Right hindlimb (tissue), 1 donor: ENCODE measurements at regions not wholly inside any gene's neighbourhood (a gene's known extent, or its start where the extent isn't known, plus 50 kb on each side); places are given as distances from the start of the nearest gene placed in this dataset.
A peak's percentile ranks its signal among the peaks of the same experiment; 100 is the strongest.
"Not testable (repeated sequence)": the region's sequence is repeated elsewhere in the genome, so short reads cannot be mapped to it uniquely, and the experiment has no call there.

Experiments used
- DNase-seq: peaks from one replicate; pipeline ENCODE4 v3.0.0-alpha.2; 2018

DNA sequence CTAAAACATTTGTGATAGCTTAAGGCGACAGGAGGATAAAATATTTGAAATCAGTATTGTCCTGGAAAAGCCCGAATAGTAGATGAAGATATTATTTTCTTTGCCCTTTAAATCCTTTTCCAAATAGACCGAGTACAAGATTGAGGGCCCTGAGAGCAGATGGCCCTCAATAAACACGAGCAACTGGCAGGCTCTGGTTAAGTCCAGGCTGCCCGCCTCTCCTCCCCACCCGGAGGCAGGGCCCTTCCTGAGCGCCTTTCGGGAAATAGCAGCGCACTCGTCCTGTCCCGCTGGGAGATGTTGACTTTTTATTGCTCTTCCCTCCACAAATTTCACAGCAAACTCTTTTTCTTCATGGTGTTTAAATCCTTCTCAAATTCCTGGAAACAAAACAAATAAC, 50.8 kb upstream of the MAX start:
- no peak for DNase-seq

DNA sequence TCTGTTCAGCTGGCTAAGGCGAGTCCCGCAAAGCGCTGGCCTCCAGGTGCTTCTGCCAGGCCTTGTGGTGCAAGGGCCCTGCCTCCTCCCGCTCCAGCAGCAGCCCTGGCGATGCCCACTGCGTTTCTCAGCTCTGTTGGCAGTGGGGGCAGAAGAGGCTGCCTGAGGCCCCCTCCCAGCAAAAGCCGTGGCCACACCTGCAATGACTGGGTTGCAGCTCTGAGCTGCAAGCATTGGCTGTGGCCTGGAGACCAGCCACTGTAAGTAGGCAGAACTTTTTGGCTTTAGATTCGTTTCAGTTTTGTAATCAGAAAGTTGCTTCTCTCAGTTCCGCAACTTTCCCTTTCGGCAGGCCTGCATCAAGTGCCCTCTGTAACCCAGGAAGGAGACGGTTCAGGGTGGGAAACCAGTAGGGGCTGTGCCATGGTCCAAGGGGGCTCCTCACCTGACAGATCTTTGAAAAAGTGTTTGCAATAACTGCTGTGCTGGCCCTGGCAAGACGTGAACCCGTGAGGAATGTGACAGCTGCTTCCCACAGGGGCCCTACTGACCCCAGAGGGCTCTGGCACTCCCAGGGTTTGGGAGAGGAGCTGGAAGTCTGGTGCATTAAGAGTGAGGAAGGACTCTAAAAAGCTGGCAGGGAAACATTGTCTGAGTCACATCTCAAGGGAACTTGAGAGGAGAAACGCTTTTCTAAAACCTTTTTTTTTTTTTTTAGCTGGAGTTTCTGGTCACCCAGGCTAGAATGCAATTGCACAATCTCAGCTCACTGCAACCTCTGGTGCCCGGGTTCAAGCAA, 54.5 kb upstream of the MAX start:
- peak; percentile 29 for DNase-seq

DNA sequence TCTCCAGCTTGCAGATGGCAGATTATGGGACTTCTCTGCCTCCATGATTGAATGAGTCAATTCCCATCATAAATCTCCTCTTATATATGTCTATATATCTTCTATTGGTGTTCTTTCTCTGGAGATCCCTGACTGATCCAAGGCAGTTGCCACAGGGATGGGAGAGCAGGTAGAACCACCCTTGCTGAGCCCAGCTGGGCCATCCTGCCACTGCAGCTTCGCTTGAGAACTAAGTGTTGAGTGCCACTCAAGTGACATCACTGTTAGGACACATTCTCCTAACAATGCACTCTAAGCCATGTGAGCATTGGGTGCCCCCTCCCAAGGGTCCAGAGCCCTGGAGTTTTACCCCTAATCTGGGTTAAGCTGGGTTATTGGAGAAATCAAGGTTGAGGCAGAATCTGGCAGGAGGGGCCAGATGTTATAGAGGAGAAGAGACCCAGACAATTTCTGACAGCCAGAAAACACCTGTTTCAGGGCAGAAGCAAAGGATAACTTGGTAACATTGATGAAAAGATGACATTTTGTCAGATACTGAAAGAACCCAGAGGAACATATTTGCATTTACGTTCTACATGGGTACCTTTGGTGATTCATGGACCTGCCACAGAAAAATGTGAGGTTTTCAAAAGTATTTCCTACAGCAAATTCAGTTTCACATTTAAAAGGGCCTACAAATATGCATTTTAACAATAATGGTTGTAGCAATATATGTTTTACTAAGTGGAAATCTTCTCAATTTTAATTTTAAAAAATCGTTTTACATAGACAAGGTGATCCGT, 57.2 kb upstream of the MAX start:
- no peak for DNase-seq

DNA sequence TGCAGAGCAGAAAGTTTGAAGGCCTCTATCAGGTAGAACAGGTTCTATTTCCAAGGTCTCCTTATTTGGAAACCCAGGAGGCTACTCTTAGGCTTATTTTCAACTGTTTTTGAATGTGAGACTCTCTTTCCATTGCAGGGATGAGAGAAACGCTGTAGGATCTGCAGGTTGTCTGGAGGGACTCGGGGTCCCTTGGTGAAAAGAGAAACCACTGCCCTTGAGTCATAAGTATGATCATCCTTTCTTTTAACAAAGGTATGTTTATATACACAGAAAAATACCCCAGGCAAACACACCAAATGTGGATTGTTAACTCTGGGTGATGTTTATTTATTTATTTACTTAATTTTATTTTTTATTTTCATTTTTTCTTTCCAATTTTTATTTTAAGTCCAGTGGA, 57.8 kb upstream of the MAX start:
- DNase-seq: no peak

DNA sequence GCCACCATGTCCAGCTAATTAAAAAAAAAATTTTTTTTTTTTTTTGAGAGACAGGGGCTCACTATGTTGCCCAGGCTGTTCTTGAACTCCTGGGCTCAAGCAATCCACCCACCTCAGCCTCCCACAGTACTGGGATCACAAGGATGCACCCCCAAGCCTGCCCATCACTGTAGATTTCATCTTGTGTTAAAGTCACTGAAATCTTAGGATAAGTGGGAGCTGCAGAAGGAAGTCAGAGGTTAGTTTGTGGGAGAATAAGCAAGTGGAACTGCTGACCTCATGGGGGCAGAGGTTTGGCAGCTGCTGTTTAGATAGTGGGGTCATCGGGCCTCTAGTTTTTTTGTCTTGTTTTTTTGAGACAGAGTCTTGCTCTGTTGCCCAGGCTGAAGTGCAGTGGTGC, 59.7 kb upstream of the MAX start:
- no peak for DNase-seq

DNA sequence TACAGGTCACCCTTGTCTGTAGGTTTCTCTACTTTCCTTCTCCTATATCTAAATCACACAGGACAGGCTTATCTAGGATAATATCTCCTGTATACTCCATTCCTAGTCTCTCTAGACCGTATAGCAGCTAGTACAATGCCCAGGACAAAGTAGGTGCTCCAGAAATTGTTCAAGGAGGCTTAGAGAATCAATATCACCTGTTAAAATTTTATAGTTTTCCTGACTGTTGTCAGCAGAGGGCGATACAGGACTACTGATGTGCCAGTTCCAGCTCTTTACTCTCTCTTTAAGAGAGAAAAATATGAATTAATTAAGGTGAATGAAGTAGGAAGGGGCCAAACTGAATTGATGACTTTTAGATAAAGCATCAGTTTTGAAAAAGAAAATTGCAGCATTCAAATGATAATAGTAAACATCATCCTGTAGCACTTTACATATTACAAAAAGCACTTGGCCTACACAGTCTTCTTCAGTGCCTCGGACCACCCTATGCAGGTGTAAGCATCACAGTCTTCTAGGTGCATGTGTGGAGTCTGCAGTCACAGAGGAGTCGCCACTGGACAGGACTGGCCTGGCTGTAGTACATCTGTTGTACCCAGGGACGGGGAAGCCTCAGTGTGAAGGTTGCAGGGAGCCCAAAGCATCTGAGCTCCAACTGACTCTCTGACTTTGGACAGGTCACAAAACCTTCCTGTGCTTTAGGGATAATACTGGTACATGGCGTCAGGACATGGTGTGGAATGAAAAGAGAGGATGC, 61.9 kb upstream of the MAX start:
- DNase-seq: no peak

DNA sequence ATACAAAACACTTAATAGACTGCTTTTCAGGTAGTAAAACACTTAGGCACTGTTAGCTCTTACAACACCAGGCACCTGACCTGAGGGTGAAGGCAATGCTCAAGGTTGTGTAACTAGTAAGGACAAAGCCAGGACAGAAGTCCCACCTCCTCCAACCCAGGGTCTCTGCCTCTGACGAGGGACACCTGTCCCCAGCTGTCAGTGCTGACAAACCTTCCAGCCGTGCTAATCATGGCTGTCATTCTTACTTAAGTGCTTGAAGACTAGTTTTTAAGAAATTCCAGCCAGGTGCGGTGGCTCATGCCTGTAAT, 62.5 kb upstream of the MAX start:
- DNase-seq: no peak

DNA sequence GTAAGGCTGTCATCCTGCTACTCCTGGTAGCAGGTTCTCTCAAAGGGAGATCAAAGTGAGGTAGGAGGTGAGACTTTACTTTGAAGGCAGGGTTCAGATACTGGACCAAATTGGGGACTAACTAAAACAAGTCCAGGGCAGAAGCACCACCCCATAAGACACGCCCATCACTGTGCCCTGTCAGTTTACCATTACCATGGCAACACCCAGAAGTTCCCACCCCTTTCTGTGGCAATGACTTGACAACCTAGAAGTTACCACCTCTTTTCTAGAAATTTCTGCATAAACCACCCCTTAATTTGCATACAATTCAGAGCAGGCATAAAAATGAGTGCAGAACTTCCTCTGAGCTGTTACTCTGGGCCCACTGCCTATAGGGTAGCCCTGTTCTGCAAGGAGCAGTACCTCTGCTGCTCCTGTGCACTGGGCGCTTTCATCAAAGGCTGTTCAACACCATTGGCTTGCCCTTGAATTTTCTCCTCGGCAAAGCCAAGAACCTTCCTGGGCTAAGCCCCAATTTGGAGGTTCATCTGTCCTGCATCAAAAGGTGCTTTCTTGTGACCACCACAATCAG, 64.8 kb upstream of the MAX start:
- no peak for DNase-seq

DNA sequence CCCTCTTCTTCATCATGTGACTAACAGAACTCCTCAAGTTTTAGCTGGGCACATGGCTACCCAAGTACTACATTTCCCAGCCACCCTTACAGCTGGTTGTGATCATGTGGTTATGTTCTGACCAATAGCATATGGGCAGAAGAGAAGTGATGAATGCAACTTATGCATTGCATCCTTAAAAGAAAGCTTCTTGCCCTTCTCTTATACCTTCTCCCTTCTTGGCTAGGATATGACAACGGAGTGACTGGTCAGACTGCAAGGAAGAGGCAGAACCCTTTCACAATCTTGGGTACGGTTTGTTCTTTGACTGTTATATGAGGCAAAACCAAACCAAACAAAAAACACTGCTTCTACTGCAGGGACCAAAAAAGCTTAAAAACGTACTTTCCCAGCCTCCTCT, 66.5 kb upstream of the MAX start:
- DNase-seq: no peak

DNA sequence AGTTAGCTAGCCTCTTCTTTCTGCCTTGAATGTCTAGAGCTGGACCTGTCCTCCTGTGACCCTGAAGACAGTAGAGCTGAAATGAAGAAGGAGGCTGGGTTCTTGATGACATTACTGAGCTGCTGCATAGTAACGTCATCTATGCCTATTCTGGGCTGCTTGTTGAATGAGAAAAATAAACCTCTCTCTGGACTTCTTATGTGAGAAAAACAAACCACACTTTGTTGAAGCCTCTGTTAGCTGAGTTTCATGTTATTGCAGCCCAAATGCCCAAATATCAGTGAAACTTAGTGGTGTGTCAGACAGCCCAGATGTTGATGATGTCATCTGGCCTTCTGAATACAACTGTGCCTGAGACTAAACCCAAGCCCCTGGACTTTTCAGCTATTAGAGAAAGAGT, 67.0 kb upstream of the MAX start:
- DNase-seq: no peak

DNA sequence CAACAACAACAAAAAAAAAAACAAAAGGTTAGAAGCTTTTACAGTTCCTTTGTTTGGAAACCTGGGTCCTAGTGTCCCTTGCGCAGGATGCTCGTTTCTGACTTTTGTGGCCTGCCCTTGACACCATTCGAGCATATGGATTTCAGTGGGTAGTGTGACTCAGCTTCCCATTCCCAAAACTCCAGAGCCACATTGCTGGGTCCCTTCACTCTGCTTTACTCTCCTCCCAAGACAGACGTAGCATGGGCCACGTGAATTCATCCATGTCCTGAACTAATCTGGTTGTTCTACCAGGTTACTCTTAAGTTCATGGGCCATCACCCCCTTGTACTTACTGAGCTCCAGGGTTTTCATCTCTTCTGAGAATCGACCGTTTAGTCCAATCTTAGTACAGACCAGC, 68.0 kb upstream of the MAX start:
- DNase-seq: no peak

DNA sequence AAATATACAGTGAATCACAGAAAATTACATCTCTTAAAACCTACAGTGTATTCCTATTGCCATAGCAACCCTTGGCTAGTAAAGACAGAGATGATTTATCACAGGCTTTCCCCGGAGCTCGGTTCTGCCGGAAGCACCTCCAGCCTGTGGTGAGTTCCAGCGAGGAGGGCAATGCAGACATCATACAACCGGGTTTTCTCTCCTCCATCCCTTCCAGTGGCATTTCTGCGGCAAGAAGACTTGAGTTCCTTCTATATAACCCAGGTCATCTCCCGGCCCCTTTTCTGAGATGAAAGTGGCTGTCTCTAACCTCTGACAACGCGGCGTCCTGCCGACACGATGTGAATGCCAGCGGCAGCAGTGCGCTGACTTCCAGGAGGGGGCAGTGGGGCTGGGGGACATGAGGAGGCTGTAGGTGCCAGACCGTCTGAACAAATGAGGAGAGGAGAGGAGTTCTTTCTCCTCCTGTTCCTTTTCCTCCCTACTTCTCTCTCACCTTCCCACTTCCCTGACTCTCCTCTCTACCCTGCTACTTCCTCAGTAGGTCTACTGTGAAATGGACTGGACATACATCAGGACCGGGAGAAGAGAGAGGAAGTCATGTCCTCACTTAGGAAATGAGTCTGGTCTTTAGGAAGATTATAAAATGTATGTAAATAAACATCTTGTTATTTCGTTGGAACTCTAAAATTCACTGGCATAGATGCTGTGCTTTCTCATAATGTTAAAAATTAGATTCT, 68.6 kb upstream of the MAX start:
- DNase-seq: peak; percentile 66

DNA sequence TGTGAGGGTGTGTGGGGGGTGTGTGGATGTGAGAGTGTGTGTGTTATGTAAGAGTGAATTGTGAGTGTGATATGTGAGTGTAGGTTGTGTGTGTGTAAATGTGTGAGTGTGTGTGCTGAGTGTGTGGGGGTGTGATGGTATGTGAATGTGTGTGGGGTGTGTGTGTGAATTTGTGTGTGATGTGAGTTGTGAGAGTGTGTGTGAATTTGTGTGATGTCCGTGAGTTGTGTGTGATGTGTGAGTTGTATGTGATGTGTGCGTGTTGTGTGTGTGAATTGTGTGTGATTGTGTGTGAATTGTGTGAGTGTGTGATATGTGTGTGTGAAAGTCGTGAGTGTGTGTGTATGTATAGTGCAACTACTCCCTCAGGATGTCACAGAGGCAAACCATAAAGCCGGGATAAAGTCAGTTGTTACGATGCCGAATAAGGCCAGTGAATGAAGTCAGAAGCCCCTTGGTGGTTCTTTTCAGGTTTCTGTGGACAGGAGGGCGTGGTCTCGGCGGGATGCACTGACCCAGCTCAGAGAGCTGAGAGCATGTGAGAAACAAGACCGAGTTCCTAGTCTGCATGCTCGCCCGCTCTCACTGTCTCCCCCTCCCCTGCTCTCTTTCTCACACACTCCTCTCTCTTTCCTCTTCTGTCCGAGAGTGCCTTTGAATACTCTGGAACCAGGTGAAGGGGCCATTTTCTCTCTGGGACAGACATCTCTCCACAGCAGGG, 71.8 kb upstream of the MAX start:
- DNase-seq: no peak

DNA sequence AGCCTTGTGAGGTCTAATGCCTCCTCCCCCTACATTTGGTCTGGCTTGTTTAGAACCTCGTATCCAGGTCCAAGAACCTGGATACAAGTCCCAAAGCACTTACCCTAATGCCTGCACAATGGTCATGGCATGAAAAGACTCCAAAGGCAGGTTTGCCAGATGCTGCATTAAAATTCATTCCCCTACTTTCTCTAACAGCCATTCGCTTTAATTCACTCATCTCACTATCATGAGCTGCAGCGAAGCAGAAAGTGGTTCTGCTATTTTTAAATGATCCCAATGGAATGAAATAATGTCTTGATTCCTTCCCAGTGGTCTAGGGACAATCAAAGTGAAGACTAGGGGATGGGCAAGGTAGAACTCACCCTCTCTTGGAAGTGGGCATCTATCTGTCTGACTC, 72.5 kb upstream of the MAX start:
- no peak for DNase-seq

DNA sequence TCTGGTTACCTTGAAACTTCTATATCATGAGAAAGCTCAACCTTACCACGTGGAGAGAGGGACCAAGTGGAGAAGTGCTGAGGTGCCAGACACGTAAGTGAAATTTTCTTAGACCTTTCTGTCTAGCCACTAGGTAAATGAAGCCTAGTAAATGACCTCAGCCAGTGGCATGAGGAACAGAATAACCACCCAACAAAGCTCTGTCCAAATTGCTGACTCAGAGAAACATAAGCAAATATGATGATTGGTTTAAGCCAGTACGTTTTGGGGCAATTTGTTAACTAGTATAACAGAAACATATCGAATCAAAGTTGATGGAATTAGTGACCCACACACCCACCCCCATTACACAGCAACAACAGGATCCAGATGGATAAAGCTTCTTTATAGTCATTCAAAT, 75.2 kb upstream of the MAX start:
- no peak for DNase-seq

DNA sequence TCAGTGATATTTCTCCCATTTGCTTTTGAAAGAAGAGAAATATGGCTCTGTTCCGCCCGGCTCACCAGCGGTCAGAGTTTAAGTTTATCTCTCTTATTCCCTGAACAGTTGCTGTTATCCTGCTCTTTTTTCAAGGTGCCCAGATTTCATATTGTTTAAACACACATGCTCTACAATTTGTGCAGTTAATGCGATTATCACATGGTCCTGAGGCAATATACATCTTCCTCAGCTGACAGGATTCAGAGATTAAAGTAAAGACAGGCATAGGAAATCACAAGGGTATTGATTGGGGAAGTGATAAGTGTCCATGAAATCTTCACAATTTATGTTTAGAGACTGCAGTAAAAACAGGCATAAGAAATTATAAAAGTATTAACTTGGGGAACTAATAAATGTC, 76.9 kb upstream of the MAX start:
- not testable (repeated sequence) for DNase-seq

DNA sequence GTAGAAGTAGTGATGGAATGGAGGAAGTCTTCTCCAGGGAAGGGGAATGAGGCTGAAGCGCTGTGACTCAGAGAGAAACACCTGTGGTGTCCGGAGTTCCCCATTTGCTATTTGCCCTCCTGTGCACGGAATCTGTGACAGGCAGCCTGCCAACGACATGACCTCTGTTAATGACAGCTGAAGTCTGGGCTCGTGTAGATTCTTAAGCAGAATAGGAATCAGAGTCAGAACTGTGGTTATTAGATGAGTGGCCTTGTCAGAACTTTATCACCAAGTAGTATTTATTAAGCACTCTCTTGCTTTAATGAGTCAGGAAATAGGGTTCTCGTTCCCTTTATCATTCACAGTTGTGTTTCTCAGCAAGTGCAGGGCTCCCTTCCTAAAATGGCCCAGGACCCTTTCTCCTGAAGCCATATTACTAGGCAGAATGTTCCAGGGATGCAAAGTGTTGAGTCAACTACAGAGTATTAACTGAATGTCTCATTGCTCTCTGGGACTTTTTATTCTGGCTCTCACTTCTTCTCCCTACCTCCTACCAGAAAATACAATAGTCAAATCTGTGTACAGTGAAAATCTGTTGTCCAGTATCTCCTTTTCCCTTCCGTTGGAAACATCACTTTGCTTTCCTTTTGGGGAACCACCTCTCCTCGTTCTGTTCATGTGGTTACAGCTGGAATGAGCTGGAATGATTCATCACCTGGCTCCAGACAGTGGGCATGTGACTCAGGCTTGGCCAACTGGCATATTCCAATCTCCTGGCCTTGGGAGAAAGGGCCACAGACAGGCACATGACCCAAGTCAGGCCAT, 77.8 kb upstream of the MAX start:
- peak; percentile 37 for DNase-seq

DNA sequence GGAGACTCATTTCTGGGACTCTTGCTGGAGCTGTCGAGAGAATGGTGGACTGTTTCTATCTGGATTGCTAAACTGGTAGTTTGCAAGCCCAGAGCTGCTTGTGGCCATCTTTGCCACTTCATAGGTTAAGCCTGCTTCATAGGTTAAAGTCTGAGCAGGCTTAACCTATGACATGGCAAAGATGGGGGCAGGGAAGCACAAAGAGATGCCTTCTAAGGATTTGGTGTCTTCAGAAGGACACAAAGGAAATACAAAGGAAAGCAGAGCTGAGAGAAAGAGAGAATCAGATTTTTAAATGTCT, 78.4 kb upstream of the MAX start:
- no peak for DNase-seq

DNA sequence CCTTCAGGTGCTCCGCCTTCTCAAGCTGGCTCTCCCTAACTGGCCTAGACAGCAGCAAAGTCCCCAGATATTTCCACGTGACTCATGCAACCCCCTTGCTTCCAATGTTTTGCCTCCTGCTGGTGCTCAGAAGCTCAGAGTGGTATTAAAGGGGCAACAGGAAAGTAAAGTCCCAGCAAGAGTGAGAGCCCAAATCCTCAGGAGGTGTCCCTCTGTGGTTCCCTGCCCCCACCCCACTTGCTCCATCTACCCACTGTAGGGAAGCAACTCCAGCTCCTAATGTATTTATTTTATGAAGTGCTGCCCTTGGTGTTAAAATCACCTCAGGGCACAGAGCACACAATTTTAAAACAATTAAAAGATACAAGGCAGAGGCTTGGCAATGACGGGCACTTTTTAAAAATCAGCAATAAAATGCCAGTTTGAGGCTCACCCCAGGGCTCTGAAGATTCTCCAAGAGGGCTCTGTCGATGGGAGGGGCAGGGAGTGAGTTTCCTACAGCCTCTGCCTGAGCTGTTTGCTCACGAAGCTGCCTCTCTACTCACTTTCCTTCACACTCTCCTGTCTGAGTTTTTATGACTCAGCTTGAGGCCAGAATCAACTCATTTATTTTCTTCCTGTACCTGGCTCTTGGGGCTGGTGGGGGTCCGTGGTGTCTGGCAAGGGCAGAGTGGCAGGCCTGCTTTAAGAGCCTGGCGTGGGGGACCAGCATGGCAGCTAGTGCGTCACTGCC, 81.9 kb upstream of the MAX start:
- no peak for DNase-seq

DNA sequence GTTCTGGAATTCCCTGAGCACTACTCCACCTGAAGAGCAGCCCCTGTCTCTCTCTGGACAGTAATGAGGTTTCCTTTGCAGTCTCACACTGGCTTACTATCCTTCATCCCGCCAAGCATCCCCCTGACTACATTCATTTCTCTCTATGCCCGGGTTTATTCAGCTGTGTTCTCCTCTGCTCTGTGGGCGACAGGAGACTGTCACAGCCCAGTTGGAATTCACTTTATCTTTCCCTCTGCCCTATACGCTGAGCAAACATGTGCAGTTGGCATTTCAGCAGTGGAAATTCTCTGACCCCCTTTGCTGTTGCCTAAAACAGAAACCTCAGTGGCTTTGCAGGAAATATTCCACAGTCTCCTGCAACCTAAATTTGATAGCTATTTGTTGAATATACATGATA, 83.5 kb upstream of the MAX start:
- DNase-seq: no peak

DNA sequence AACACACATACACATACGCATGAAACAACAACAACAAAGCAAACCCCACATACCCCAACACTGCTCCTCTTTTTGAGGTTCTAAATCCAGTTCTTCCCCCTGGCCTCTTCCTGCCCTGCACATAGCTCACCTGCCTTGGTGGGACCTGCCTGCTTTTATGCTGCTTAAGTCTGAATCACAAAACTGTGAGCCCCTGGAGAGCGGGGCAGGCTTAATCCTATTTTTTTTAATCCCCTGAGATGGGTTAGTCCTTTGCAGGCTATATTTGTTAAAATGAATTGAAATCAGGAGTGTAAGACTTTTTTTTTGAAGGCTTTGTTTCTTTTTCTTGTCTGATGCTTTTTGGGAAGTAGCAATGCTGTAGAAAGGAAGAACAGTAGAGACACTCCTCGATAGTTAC, 84.6 kb upstream of the MAX start:
- DNase-seq: no peak
